Left ventricle myocardium inferior (tissue), 1 donor: ENCODE measurements at regions not wholly inside any gene's neighbourhood (a gene's known extent, or its start where the extent isn't known, plus 50 kb on each side); places are given as distances from the start of the nearest gene placed in this dataset.
"Not testable (repeated sequence)": the region's sequence is repeated elsewhere in the genome, so short reads cannot be mapped to it uniquely, and the experiment has no call there.

Experiments used
- DNase-seq: peaks from one replicate; pipeline ENCODE4 v3.0.0-alpha.2; 2020
- H3K27ac ChIP-seq: fragments of 200-600 bp; replicated peaks from 2 replicates; pipeline ENCODE4 v1.8.0; 2021
- H3K27me3 ChIP-seq: fragments of 200-600 bp; 2 replicates; pipeline ENCODE4 v1.8.0; 2021; ENCODE audit warnings: low read depth
- H3K36me3 ChIP-seq: fragments of 200-600 bp; 2 replicates; pipeline ENCODE4 v1.8.0; 2021
- H3K4me1 ChIP-seq: fragments of 200-600 bp; 2 replicates; pipeline ENCODE4 v1.8.0; 2021
- H3K4me3 ChIP-seq: fragments of 200-600 bp; 2 replicates; pipeline ENCODE4 v1.8.0; 2021; ENCODE audit warnings: mild to moderate bottlenecking, moderate library complexity
- H3K9me3 ChIP-seq: fragments of 200-600 bp; replicated peaks from 2 replicates; pipeline ENCODE4 v1.8.0; 2021
- CTCF ChIP-seq: fragments of 200-600 bp; IDR thresholded peaks from 2 replicates; pipeline ENCODE4 v1.8.0; 2021; ENCODE audit warnings: antibody characterized with exemption, mild to moderate bottlenecking, borderline replicate concordance
- intact Hi-C: fragments of 100-400 bp; cut with micrococcal nuclease; formaldehyde crosslinking; loops from one replicate; pipeline ENCODE4 v1.11.0; 2022
- donor health status: DM: no; HTN: yes; CAD: no; lungs with severe emphysema.

- no peak overlapping the region for H3K27ac ChIP-seq
- intact Hi-C loops: no loop called here
- H3K4me3 ChIP-seq: no peak overlapping the region
- no peaks in the 10 kb centered on the region for H3K4me1 ChIP-seq
- no peak for TF ChIP-seq CTCF
- no peak for DNase-seq
- no peaks in the 10 kb centered on the region for H3K27me3 ChIP-seq
- peaks cover 8% of the 10 kb centered on the region for H3K9me3 ChIP-seq
- H3K36me3 ChIP-seq: no peaks in the 10 kb centered on the region
Observed at GRCh38 chr9:11194246-11194645, 581.4 kb upstream of the PTPRD start.

- H3K27me3 ChIP-seq, intact Hi-C loops, DNase-seq, H3K27ac ChIP-seq, H3K4me1 ChIP-seq, H3K9me3 ChIP-seq, H3K36me3 ChIP-seq, H3K4me3 ChIP-seq: not testable (repeated sequence)
Observed at GRCh38 chr9:11196840-11197365, 584.1 kb upstream of the PTPRD start.

- H3K27me3 ChIP-seq: no peaks in the 10 kb centered on the region
- no peak for TF ChIP-seq CTCF
- H3K4me1 ChIP-seq: no peaks in the 10 kb centered on the region
- H3K27ac ChIP-seq: no peak overlapping the region
- no peak overlapping the region for H3K4me3 ChIP-seq
- DNase-seq: no peak
- intact Hi-C loops: no loop called here
- no peaks in the 10 kb centered on the region for H3K36me3 ChIP-seq
- H3K9me3 ChIP-seq: no peaks in the 10 kb centered on the region
Observed at GRCh38 chr9:11199335-11199734, 586.5 kb upstream of the PTPRD start.

GRCh38 chr9:11204521-11204920, 591.7 kb upstream of the PTPRD start:
- H3K27ac ChIP-seq: no peak overlapping the region
- DNase-seq: no peak
- no peaks in the 10 kb centered on the region for H3K9me3 ChIP-seq
- H3K4me1 ChIP-seq: no peaks in the 10 kb centered on the region
- intact Hi-C loops: no loop called here
- no peak overlapping the region for H3K4me3 ChIP-seq
- H3K36me3 ChIP-seq: no peaks in the 10 kb centered on the region
- no peaks in the 10 kb centered on the region for H3K27me3 ChIP-seq
- TF ChIP-seq CTCF: no peak

- H3K27ac ChIP-seq: no peak overlapping the region
- H3K27me3 ChIP-seq: no peaks in the 10 kb centered on the region
- no peaks in the 10 kb centered on the region for H3K4me1 ChIP-seq
- H3K36me3 ChIP-seq: no peaks in the 10 kb centered on the region
- no peaks in the 10 kb centered on the region for H3K9me3 ChIP-seq
- intact Hi-C loops: no loop called here
- no peak for TF ChIP-seq CTCF
- no peak for DNase-seq
- H3K4me3 ChIP-seq: no peak overlapping the region
Observed at GRCh38 chr9:11206925-11207324, 594.1 kb upstream of the PTPRD start.

- Histone ChIP-seq H3K4me1 (no peaks in the 10 kb centered on the region), H3K27ac (no peak overlapping the region), H3K4me3 (no peak overlapping the region), H3K27me3 (no peaks in the 10 kb centered on the region), H3K36me3 (no peaks in the 10 kb centered on the region), H3K9me3 (peaks cover 5% of the 10 kb centered on the region)
- intact Hi-C loops: no loop called here
- no peak for TF ChIP-seq CTCF
- DNase-seq: no peak
Observed at GRCh38 chr9:11233696-11234095, 620.9 kb upstream of the PTPRD start.
